ENCODE measurements at regions not wholly inside any gene's neighbourhood (a gene's known extent, or its start where the extent isn't known, plus 50 kb on each side); places are given as distances from the start of the nearest gene placed in this dataset.

DNA sequence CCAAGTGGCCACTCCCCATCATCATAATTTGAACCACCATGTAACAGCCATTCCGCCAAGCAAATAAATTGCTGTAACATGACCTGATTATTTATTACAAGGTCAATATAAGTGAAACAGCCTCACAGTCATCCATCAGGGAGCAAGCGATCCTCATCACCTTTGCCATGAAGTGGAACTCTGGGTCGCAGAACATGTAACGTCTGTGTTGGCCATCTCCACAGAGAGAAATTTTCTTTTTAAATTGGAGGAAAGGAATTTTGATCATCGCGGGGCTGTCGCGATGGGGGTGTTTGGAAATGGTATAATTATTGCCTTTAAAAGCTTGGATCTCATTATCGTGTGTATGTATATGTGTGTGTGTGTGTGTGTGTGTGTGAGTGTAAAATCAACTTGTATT lies 90.2 kb downstream of the SHOX start:
- no peak for ATAC-seq (ENCODE audit: low FRiP score)
- no peak for TF ChIP-seq CTCF (IDR thresholded peaks at IDR 0.05)
- DNase-seq (ENCODE audit: low spot score) = no peak

GRCh38 chrX:720250-720649 lies 89.7 kb downstream of the SHOX start:
- TF ChIP-seq CTCF (IDR thresholded peaks at IDR 0.05) = no peak
- DNase-seq (ENCODE audit: low spot score) (no peak), ATAC-seq (ENCODE audit: low FRiP score) (no peak)

GRCh38 chrX:716136-716535 lies 85.5 kb downstream of the SHOX start:
- DNase-seq (ENCODE audit: low spot score) = no peak
- no peak for ATAC-seq (ENCODE audit: low FRiP score)
- TF ChIP-seq CTCF (IDR thresholded peaks at IDR 0.05) = no peak

DNA sequence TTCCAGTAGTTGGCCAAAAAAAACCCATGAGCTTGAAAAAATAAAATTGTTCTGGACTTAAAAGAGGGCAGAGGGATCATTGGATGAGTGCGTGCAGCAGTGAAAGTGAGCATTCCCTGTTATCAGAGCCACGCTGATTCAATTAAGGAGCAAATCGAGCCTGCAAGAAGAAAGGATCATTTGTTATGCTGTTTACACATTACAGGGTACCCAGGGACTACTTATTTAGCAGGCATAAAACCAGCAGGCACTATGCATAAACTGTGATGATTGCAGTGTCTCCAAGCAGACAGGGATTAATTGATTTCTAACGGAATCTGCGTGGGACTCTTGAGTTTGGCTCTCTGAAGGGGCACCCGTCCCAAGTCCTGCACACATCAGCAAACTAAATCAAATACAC lies 83.5 kb downstream of the SHOX start:
- DNase-seq (ENCODE audit: low spot score) (no peak), ATAC-seq (ENCODE audit: low FRiP score) (no peak)
- no peak for TF ChIP-seq CTCF (IDR thresholded peaks at IDR 0.05)

Data from omental fat pad (tissue), 3 donors.